ENCODE measurements at regions not wholly inside any gene's neighbourhood (a gene's known extent, or its start where the extent isn't known, plus 50 kb on each side); places are given as distances from the start of the nearest gene placed in this dataset.

- no peak for ATAC-seq (ENCODE audit: poor library complexity)
- no peak overlapping the region for H3K27ac Mint-ChIP-seq
- H3K36me3 Mint-ChIP-seq (ENCODE audit: low read depth) = no peaks in the 10 kb centered on the region
These were observed 134.8 kb upstream of the KIF26B start for GRCh38 chr1:245019910-245020486.

GRCh38 chr1:245016700-245017099 lies 138.1 kb upstream of the KIF26B start:
- POLR2A ChIA-PET = no interaction called here

More at GRCh38 chr1:245019910-245020486, 134.8 kb upstream of the KIF26B start:
- H3K4me3 ChIP-seq (ENCODE audit: low read length) = no peak overlapping the region
- CTCF ChIA-PET = no interaction called here
- no peak for DNase-seq
- intact Hi-C loops (cut with DNase I, micrococcal nuclease) = no loop called here
- no peak for TF ChIP-seq CTCF (IDR thresholded peaks at IDR 0.05)
- Mint-ChIP-seq H3K9me3 (no peaks in the 10 kb centered on the region), H3K4me3 (no peak overlapping the region), H3K4me1 (ENCODE audit: low read depth) (peaks cover 9% of the 10 kb centered on the region), H3K27me3 (no peaks in the 10 kb centered on the region)
- H3K27me3 ChIP-seq (ENCODE audit: control insufficient read depth in 1 of 2, insufficient read depth in 2 of 2, low read length in 2 of 2) = no peaks in the 10 kb centered on the region
- H3K4me1 ChIP-seq (ENCODE audit: insufficient read depth, low read length) = no peaks in the 10 kb centered on the region
- no peaks in the 10 kb centered on the region for H3K36me3 ChIP-seq (ENCODE audit: insufficient read depth, low read length)
- H3K27ac ChIP-seq (ENCODE audit: low read depth in 1 of 2, low read length in 2 of 2) = no peak overlapping the region
- H3K9me3 ChIP-seq (ENCODE audit: control insufficient read depth in 1 of 2, insufficient read depth in 1 of 2, low read length in 2 of 2) = no peaks in the 10 kb centered on the region
- POLR2A ChIA-PET = interaction anchor here (0.7 to 1.5 kb wide), 3 partner anchors 16 to 186 kb away, joined by 3 to 4 read pairs (median 3); no protein-coding TSS in a partner anchor

GRCh38 chr1:245015031-245015430 lies 139.8 kb upstream of the KIF26B start:
- no peaks in the 10 kb centered on the region for H3K27me3 Mint-ChIP-seq
- TF ChIP-seq CTCF (IDR thresholded peaks at IDR 0.05) = no peak
- intact Hi-C loops (cut with DNase I, micrococcal nuclease) = no loop called here
- ChIA-PET POLR2A (interaction anchor here (0.7 kb wide), 1 partner anchor 17 kb away, joined by 3 read pairs; no protein-coding TSS in a partner anchor), CTCF (no interaction called here)
- H3K9me3 Mint-ChIP-seq = no peaks in the 10 kb centered on the region
- no peak overlapping the region for H3K4me3 Mint-ChIP-seq
- Histone ChIP-seq H3K4me1 (ENCODE audit: insufficient read depth, low read length) (no peaks in the 10 kb centered on the region), H3K9me3 (ENCODE audit: control insufficient read depth in 1 of 2, insufficient read depth in 1 of 2, low read length in 2 of 2) (no peaks in the 10 kb centered on the region), H3K4me3 (ENCODE audit: low read length) (no peak overlapping the region), H3K27ac (ENCODE audit: low read depth in 1 of 2, low read length in 2 of 2) (no peak overlapping the region), H3K27me3 (ENCODE audit: control insufficient read depth in 1 of 2, insufficient read depth in 2 of 2, low read length in 2 of 2) (no peaks in the 10 kb centered on the region), H3K36me3 (ENCODE audit: insufficient read depth, low read length) (no peaks in the 10 kb centered on the region)
- ATAC-seq (ENCODE audit: poor library complexity) (no peak), DNase-seq (no peak)
- no peak overlapping the region for H3K27ac Mint-ChIP-seq
- H3K4me1 Mint-ChIP-seq (ENCODE audit: low read depth) = peaks cover 9% of the 10 kb centered on the region
- no peaks in the 10 kb centered on the region for H3K36me3 Mint-ChIP-seq (ENCODE audit: low read depth)

More at GRCh38 chr1:245016700-245017099, 138.1 kb upstream of the KIF26B start:
- Histone ChIP-seq H3K27me3 (ENCODE audit: control insufficient read depth in 1 of 2, insufficient read depth in 2 of 2, low read length in 2 of 2) (no peaks in the 10 kb centered on the region), H3K36me3 (ENCODE audit: insufficient read depth, low read length) (no peaks in the 10 kb centered on the region), H3K27ac (ENCODE audit: low read depth in 1 of 2, low read length in 2 of 2) (no peak overlapping the region), H3K9me3 (ENCODE audit: control insufficient read depth in 1 of 2, insufficient read depth in 1 of 2, low read length in 2 of 2) (no peaks in the 10 kb centered on the region), H3K4me1 (ENCODE audit: insufficient read depth, low read length) (no peaks in the 10 kb centered on the region), H3K4me3 (ENCODE audit: low read length) (no peak overlapping the region)
- CTCF ChIA-PET = interaction anchor here (1.0 to 1.1 kb wide), 4 partner anchors 8 to 220 kb away, joined by 3 read pairs; no protein-coding TSS in a partner anchor
- Mint-ChIP-seq H3K36me3 (ENCODE audit: low read depth) (no peaks in the 10 kb centered on the region), H3K4me1 (ENCODE audit: low read depth) (peaks cover 9% of the 10 kb centered on the region), H3K9me3 (no peaks in the 10 kb centered on the region), H3K27ac (no peak overlapping the region), H3K27me3 (no peaks in the 10 kb centered on the region), H3K4me3 (no peak overlapping the region)
- no peak for DNase-seq
- no peak for ATAC-seq (ENCODE audit: poor library complexity)
- intact Hi-C loops (cut with DNase I, micrococcal nuclease) = no loop called here
- TF ChIP-seq CTCF (IDR thresholded peaks at IDR 0.05) = no peak
